PC-3 (cell line): ENCODE measurements at regions not wholly inside any gene's neighbourhood (a gene's known extent, or its start where the extent isn't known, plus 50 kb on each side); places are given as distances from the start of the nearest gene placed in this dataset.
A peak's percentile ranks its signal among the peaks of the same experiment; 100 is the strongest.

ENCODE experiments used
- ATAC-seq: fragments of 200-7000 bp; cut with Tn5 transposase; 2 replicates; pipeline ENCODE4 v1.9.1; 2020; ENCODE audit warnings: mild to moderate bottlenecking, moderate library complexity
- BruUV-seq: library from RNA; stranded (reverse); fragments of 400-500 nt; replicated peaks from 2 replicates; lab custom pipeline; 2021; lab: Mats Ljungman, UMichigan
- CTCF ChIA-PET: fragments of 300-600 bp; sonication (Branson Sonifier 250); formaldehyde crosslinking; loops from one replicate; lab custom pipeline; 2022; ENCODE audit warnings: antibody characterized with exemption; lab: Charles Lee
- POLR2A ChIA-PET: fragments of 300-600 bp; sonication (Branson Sonifier 250); formaldehyde crosslinking; loops from one replicate; lab custom pipeline; 2022; ENCODE audit warnings: antibody characterized with exemption; ENCODE audit not compliant: unreplicated experiment; lab: Charles Lee
- DNase-seq: peaks from one replicate; pipeline ENCODE4 v3.0.0-alpha.2; 2015
- H2AFZ ChIP-seq: fragments of 300-600 bp; sonication (generic); 2 replicates; pipeline ENCODE4 v1.6.0; 2016; ENCODE audit warnings: antibody characterized with exemption, low read length
- H3F3A ChIP-seq: fragments of 300-600 bp; sonication (generic); one replicate; pipeline ENCODE4 v1.6.0; 2017; ENCODE audit warnings: antibody characterized with exemption, low read length, control low read depth, mild to moderate bottlenecking; ENCODE audit not compliant: unreplicated experiment
- H3K27ac ChIP-seq: fragments of 300-600 bp; sonication (generic); 2 replicates; pipeline ENCODE4 v1.5.1; 2016; ENCODE audit warnings: mild to moderate bottlenecking, low read length
- H3K27me3 ChIP-seq: fragments of 300-600 bp; sonication (generic); 2 replicates; pipeline ENCODE4 v1.6.1; 2016; ENCODE audit warnings: low read length, mixed read lengths
- H3K36me3 ChIP-seq: fragments of 300-600 bp; sonication (generic); 2 replicates; pipeline ENCODE4 v1.6.1; 2016; ENCODE audit warnings: low read depth, mixed run types, low read length, mixed read lengths
- H3K4me1 ChIP-seq: fragments of 300-600 bp; sonication (generic); 2 replicates; pipeline ENCODE4 v1.5.1; 2016; ENCODE audit warnings: low read length; ENCODE audit not compliant: insufficient read depth
- H3K4me2 ChIP-seq: fragments of 300-600 bp; sonication (generic); 2 replicates; pipeline ENCODE4 v1.6.0; 2016; ENCODE audit warnings: low read length
- H3K4me3 ChIP-seq: fragments of 300-600 bp; sonication (generic); 2 replicates; pipeline ENCODE4 v1.5.1; 2016; ENCODE audit warnings: mild to moderate bottlenecking, low read length, mixed read lengths
- H3K79me2 ChIP-seq: fragments of 300-600 bp; sonication (generic); 2 replicates; pipeline ENCODE4 v1.6.1; 2017; ENCODE audit warnings: low read length, mixed read lengths
- H3K9ac ChIP-seq: fragments of 300-600 bp; sonication (generic); 2 replicates; pipeline ENCODE4 v1.6.0; 2016; ENCODE audit warnings: mild to moderate bottlenecking, low read length
- H3K9me2 ChIP-seq: fragments of 300-600 bp; sonication (generic); replicated peaks from 2 replicates; pipeline ENCODE4 v1.6.1; 2016; ENCODE audit warnings: mixed run types, low read length, mixed read lengths
- H3K9me3 ChIP-seq: fragments of 300-600 bp; sonication (generic); 2 replicates; pipeline ENCODE4 v1.6.1; 2016; ENCODE audit warnings: low read length, mixed read lengths
- H4K20me1 ChIP-seq: fragments of 300-600 bp; sonication (generic); 2 replicates; pipeline ENCODE4 v1.6.1; 2016; ENCODE audit warnings: low read length, mixed read lengths
- CTCF ChIP-seq: fragments of 300-600 bp; sonication (generic); conservative IDR thresholded peaks from 2 replicates; pipeline ENCODE4 v1.5.1; 2017; ENCODE audit warnings: antibody characterized with exemption, low read depth, mild to moderate bottlenecking, low read length
- EZH2 ChIP-seq: fragments of 300-600 bp; sonication (generic); IDR thresholded peaks from one replicate; pipeline ENCODE4 v1.6.1; 2017; ENCODE audit warnings: antibody characterized with exemption, mild to moderate bottlenecking, low read length; ENCODE audit not compliant: unreplicated experiment
- EZH2phosphoT487 ChIP-seq: fragments of 300-600 bp; sonication (generic); IDR thresholded peaks from 2 replicates; pipeline ENCODE4 v1.6.1; 2018; ENCODE audit warnings: mild to moderate bottlenecking, antibody characterized with exemption, low read length, borderline replicate concordance
- intact Hi-C: fragments of 100-400 bp; cut with micrococcal nuclease; formaldehyde crosslinking; loops from 2 replicates; pipeline ENCODE4 v1.9.0; 2023

GRCh38 chr1:192747943-192748342 lies 60.9 kb upstream of the RGS2 start:
- Histone ChIP-seq H3K4me1 (no peaks in the 10 kb centered on the region), H3K9ac (no peak overlapping the region), H2AFZ (no peak overlapping the region), H3K27ac (no peak overlapping the region), H3K79me2 (no peaks in the 10 kb centered on the region), H3K27me3 (no peaks in the 10 kb centered on the region), H3K4me2 (no peak overlapping the region), H3K4me3 (no peak overlapping the region), H4K20me1 (no peaks in the 10 kb centered on the region), H3K9me2 (no peaks in the 10 kb centered on the region), H3F3A (no peaks in the 10 kb centered on the region), H3K9me3 (no peaks in the 10 kb centered on the region), H3K36me3 (no peaks in the 10 kb centered on the region)
- POLR2A ChIA-PET, result no interaction called here
- DNase-seq (no peak), ATAC-seq (no peak)
- TF ChIP-seq EZH2 (no peak), EZH2phosphoT487 (no peak), CTCF (no peak)
- CTCF ChIA-PET, result no interaction called here
- BruUV-seq, result no TSS peak
- intact Hi-C loops, result no loop called here

- intact Hi-C loops, result no loop called here
- POLR2A ChIA-PET, result no interaction called here
These were observed 59.5 kb upstream of the RGS2 start for GRCh38 chr1:192749349-192749748.

More at GRCh38 chr1:192749349-192749748, 59.5 kb upstream of the RGS2 start:
- TF ChIP-seq EZH2 (no peak), CTCF (no peak), EZH2phosphoT487 (no peak)
- Histone ChIP-seq H3K36me3 (no peaks in the 10 kb centered on the region), H3K9ac (no peak overlapping the region), H2AFZ (0 out of 2 replicates have a peak overlapping the region, but pooled peaks have one; percentile 57), H4K20me1 (no peaks in the 10 kb centered on the region), H3K4me1 (no peaks in the 10 kb centered on the region), H3K4me3 (no peak overlapping the region), H3K27me3 (no peaks in the 10 kb centered on the region), H3F3A (no peaks in the 10 kb centered on the region), H3K9me3 (no peaks in the 10 kb centered on the region), H3K79me2 (no peaks in the 10 kb centered on the region), H3K4me2 (no peak overlapping the region), H3K27ac (no peak overlapping the region), H3K9me2 (no peaks in the 10 kb centered on the region)
- no TSS peak for BruUV-seq
- peak; percentile 60 for ATAC-seq
- DNase-seq, result peak; percentile 6
- CTCF ChIA-PET, result no interaction called here
